MM.1S (cell line): ENCODE measurements at regions not wholly inside any gene's neighbourhood (a gene's known extent, or its start where the extent isn't known, plus 50 kb on each side); places are given as distances from the start of the nearest gene placed in this dataset.

ENCODE experiments used
- CTCF ChIP-seq: fragments of 300-600 bp; sonication (generic); IDR thresholded peaks from 2 replicates; pipeline ENCODE4 v1.5.1; 2016; ENCODE audit warnings: antibody characterized with exemption, low read length, mixed read lengths
- EZH2 ChIP-seq: fragments of 300-600 bp; sonication (generic); optimal IDR thresholded peaks from 2 replicates; pipeline ENCODE3; 2017; ENCODE audit warnings: low read depth, mild to moderate bottlenecking, antibody characterized with exemption, low read length, mixed read lengths

GRCh38 chr22:34454598-34454997 is 534.3 kb upstream of the LARGE1 start:
- TF ChIP-seq CTCF = no peak
- no peak for TF ChIP-seq EZH2
